ENCODE measurements at regions not wholly inside any gene's neighbourhood (a gene's known extent, or its start where the extent isn't known, plus 50 kb on each side); places are given as distances from the start of the nearest gene placed in this dataset.

GRCh38 chr3:164095949-164096348 is 982.3 kb downstream of the SI start:
- no peak overlapping the region for H3K9ac ChIP-seq
- H3K79me2 ChIP-seq (ENCODE audit: insufficient read depth): no peaks in the 10 kb centered on the region
- no peak for TF ChIP-seq TCF12 (IDR thresholded peaks at IDR 0.05)
- no peak for TF ChIP-seq FOXM1 (IDR thresholded peaks at IDR 0.05; ENCODE audit: low read depth)
- no peak for TF ChIP-seq PBX3 (IDR thresholded peaks at IDR 0.05)
- no peak for TF ChIP-seq NRF1 (IDR thresholded peaks at IDR 0.05; ENCODE audit: low read depth, low read length)
- TF ChIP-seq EZH2phosphoT487 (IDR thresholded peaks at IDR 0.05; ENCODE audit: borderline replicate concordance, low read depth): no peak
- TF ChIP-seq, protein P1, sequence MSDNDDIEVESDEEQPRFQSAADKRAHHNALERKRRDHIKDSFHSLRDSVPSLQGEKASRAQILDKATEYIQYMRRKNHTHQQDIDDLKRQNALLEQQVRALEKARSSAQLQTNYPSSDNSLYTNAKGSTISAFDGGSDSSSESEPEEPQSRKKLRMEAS (IDR thresholded peaks at IDR 0.05; ENCODE audit: low read depth): no peak
- no peak for TF ChIP-seq SMC3 (IDR thresholded peaks at IDR 0.05; ENCODE audit: low read depth, low read length)
- no peak for TF ChIP-seq EP300 (IDR thresholded peaks at IDR 0.05; ENCODE audit: borderline replicate concordance in 1 of 2, low read depth in 1 of 2, low read length in 1 of 2)
- no peaks in the 10 kb centered on the region for H4K20me1 ChIP-seq (ENCODE audit: insufficient read depth)
- no peak overlapping the region for H3K4me2 ChIP-seq
- H3K4me1 ChIP-seq (ENCODE audit: control insufficient read depth in 1 of 2, insufficient read depth in 2 of 2, low read depth in 1 of 2, low read length in 1 of 2): no peaks in the 10 kb centered on the region
- no peaks in the 10 kb centered on the region for H3K9me2 ChIP-seq
- no peak overlapping the region for H3K4me3 ChIP-seq (ENCODE audit: low read depth in 2 of 2, low read length in 1 of 2)
- 0 out of 2 replicates have a peak, but pooled peaks cover 4% of the 10 kb centered on the region for H3K9me3 ChIP-seq
- ChIA-PET CTCF (no interaction called here), POLR2A (no interaction called here)
- H3K27ac ChIP-seq (ENCODE audit: low read depth in 2 of 2, low read length in 1 of 2): no peak overlapping the region
- H3K27me3 ChIP-seq (ENCODE audit: insufficient read depth): no peaks in the 10 kb centered on the region
- 25% methylated on average over 2 of the region's 2 CpGs for WGBS (ENCODE audit: low lambda C conversion rate)
- H2AFZ ChIP-seq (ENCODE audit: low read depth): no peak overlapping the region
- H3F3A ChIP-seq (replicated peaks; ENCODE audit: insufficient read depth): no peaks in the 10 kb centered on the region
- no peak for DNase-seq
- H3K36me3 ChIP-seq (replicated peaks in 1 of 2; ENCODE audit: control insufficient read depth in 1 of 2, insufficient read depth in 2 of 2, low read length in 1 of 2): no peaks in the 10 kb centered on the region

- Histone ChIP-seq H3K9me3 (0 out of 2 replicates have a peak, but pooled peaks cover 4% of the 10 kb centered on the region), H3K36me3 (replicated peaks in 1 of 2; ENCODE audit: control insufficient read depth in 1 of 2, insufficient read depth in 2 of 2, low read length in 1 of 2) (no peaks in the 10 kb centered on the region), H3K27me3 (ENCODE audit: insufficient read depth) (no peaks in the 10 kb centered on the region), H3K4me1 (ENCODE audit: control insufficient read depth in 1 of 2, insufficient read depth in 2 of 2, low read depth in 1 of 2, low read length in 1 of 2) (no peaks in the 10 kb centered on the region), H3K9me2 (no peaks in the 10 kb centered on the region), H3K9ac (no peak overlapping the region), H2AFZ (ENCODE audit: low read depth) (no peak overlapping the region), H3K79me2 (ENCODE audit: insufficient read depth) (no peaks in the 10 kb centered on the region), H3K4me2 (no peak overlapping the region), H3K4me3 (ENCODE audit: low read depth in 2 of 2, low read length in 1 of 2) (no peak overlapping the region), H3K27ac (ENCODE audit: low read depth in 2 of 2, low read length in 1 of 2) (no peak overlapping the region), H3F3A (replicated peaks; ENCODE audit: insufficient read depth) (no peaks in the 10 kb centered on the region), H4K20me1 (ENCODE audit: insufficient read depth) (no peaks in the 10 kb centered on the region)
- ChIA-PET POLR2A (no interaction called here), CTCF (no interaction called here)
- no peak for DNase-seq
- no peak for TF ChIP-seq FOSL2 (IDR thresholded peaks at IDR 0.05; ENCODE audit: borderline replicate concordance, low read depth)
- TF ChIP-seq RCOR1 (IDR thresholded peaks at IDR 0.05; ENCODE audit: low read length): no peak
- TF ChIP-seq POLR2AphosphoS5 (IDR thresholded peaks at IDR 0.05; ENCODE audit: low read depth, low read length): no peak
- TF ChIP-seq SIN3A (IDR thresholded peaks at IDR 0.05; ENCODE audit: borderline replicate concordance, low read depth, low read length): no peak
- TF ChIP-seq, protein P2, sequence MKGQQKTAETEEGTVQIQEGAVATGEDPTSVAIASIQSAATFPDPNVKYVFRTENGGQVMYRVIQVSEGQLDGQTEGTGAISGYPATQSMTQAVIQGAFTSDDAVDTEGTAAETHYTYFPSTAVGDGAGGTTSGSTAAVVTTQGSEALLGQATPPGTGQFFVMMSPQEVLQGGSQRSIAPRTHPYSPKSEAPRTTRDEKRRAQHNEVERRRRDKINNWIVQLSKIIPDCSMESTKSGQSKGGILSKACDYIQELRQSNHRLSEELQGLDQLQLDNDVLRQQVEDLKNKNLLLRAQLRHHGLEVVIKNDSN (IDR thresholded peaks at IDR 0.05; ENCODE audit: borderline replicate concordance, low read depth): no peak
- TF ChIP-seq EZH2phosphoT487 (IDR thresholded peaks at IDR 0.05; ENCODE audit: borderline replicate concordance, low read depth): no peak
- 0% methylated on average over 3 of the region's 3 CpGs for WGBS (ENCODE audit: low lambda C conversion rate)
Observed at GRCh38 chr3:164095279-164095678, 983.0 kb downstream of the SI start.

All from SK-N-SH (cell line).